Stimulated activated CD8-positive, alpha-beta memory T cell treated with anti-CD3 and anti-CD28 coated beads, Interleukin-7, amount 100 ng/mL, for 4 hours (primary cell): ENCODE measurements at regions not wholly inside any gene's neighbourhood (a gene's known extent, or its start where the extent isn't known, plus 50 kb on each side); places are given as distances from the start of the nearest gene placed in this dataset.
"Not testable (repeated sequence)": the region's sequence is repeated elsewhere in the genome, so short reads cannot be mapped to it uniquely, and the experiment has no call there.

Experiments used
- DNase-seq, 2 donors: peaks; one replicate each; pipeline ENCODE4 v3.0.0-alpha.2; 2020; ENCODE audit warnings: low read depth in 2 of 2

- DNase-seq = no peak
These were observed 629.7 kb downstream of the IRS1 start for GRCh38 chr2:226169751-226170581.

DNA sequence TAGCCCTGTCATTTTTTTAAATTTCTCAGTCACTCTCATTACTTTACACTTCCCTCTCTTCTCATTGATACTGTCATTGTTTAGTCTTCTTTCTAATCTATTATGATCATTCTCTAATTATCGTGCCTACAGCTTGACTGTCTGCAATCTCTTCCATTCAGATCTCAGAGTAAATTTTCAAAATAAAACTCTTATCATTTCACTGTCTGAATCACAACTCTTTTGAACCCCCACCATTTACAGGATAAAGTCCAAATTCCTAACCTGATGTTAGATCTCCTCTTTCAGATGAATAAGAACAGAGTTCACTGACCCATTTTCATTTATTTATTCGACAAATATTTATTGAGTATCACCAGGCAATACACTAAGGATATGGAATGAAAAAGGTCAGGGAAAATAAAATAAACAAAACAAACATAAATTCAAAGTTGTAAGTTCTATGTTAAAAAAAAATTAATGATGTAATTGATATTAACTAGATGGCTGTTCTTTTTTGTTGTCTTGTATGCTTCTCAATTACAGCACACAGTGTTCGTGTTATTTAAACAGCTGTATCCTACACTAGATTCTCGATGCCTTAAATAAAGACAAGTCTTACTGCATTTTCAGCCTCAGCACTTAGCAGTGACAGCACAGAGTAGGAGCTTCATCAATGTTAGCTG lies 631.0 kb downstream of the IRS1 start:
- DNase-seq = no peak

- DNase-seq = no peak
These were observed 635.1 kb downstream of the IRS1 start for GRCh38 chr2:226164512-226164911.

GRCh38 chr2:226160617-226161016 lies 639.0 kb downstream of the IRS1 start:
- not testable (repeated sequence) for DNase-seq

GRCh38 chr2:226159875-226160479 lies 639.6 kb downstream of the IRS1 start:
- no peak for DNase-seq

DNA sequence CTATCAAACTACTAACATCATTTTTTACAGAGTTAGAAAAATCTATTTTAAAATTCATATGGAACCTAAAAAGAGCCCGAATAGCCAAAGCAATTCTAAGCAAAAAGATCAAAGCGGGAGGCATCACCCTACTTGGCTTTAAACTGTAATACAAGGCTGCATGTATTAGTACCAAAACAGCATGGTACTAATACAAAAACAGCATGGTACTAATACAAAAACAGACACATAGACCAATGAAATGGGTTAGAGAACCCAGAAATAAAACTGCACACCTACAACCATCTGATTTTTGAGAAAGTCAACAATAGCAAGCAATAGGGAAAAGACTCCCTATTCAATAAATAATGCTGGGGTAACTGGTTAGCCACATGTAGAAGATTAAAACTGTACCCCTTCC lies 640.7 kb downstream of the IRS1 start:
- no peak for DNase-seq

GRCh38 chr2:226158229-226158628 lies 641.4 kb downstream of the IRS1 start:
- no peak for DNase-seq

- no peak for DNase-seq
These were observed 644.3 kb downstream of the IRS1 start for GRCh38 chr2:226155093-226155875.

- no peak for DNase-seq
These were observed 645.0 kb downstream of the IRS1 start for GRCh38 chr2:226154610-226155009.

DNA sequence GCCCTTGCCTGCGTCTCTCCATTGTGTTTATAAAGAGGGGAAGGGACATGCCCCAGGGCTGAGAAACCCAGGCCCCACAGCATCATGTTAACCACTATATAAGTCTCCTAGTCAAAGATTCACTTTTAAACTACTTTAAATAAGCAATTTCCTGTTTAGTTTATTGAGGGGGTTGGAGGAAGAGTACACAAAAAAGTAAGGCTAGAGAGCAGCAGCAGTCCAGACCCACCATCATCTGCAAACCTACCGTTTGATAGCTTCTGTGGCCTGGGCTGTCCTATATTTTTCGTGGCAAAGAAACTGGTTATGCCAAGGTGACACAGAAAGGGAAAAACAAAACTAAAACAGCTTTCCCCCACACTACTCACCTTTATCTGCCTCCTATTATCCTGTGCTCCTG lies 646.1 kb downstream of the IRS1 start:
- no peak for DNase-seq

DNA sequence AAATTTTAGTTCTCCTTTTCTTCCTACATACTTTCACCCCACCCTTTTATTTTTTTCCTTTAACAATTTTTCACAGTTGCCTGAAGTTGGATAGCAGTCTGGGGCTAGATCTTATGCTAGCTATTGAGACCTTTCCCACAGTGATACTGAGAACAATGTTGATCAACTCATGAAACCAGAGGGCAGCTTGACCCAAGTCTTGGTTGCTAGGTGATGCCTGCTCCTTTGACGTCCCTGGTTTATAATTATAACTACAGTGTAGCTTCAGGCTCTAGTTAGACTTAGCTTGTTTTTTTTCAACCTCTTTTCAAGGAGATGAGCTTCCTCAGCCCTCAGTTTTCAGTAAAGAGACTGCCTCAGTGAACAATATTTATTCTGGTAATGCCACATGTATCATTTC lies 648.5 kb downstream of the IRS1 start:
- no peak for DNase-seq

- DNase-seq = no peak
These were observed 656.5 kb downstream of the IRS1 start for GRCh38 chr2:226143091-226143490.

DNA sequence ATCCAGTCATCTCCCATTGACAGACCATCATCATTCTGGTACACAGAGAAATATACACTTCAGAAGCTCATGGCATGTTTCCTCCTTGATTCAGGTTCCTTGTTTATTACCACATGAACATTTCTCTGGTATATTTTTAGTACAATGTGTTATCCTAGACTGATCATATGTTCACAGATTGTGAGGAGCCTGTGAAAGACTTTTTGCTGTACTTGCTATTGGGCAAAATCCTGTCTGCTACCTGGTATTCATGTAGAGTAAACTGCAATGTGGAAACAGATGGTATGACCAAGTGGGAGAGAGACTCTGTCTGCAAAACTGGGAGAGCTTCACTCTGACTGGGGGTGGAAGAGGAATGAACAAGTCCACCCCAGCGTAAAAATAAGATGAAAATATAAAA lies 657.2 kb downstream of the IRS1 start:
- no peak for DNase-seq

- DNase-seq = no peak
These were observed 659.0 kb downstream of the IRS1 start for GRCh38 chr2:226140594-226140993.

- DNase-seq = no peak
These were observed 659.9 kb downstream of the IRS1 start for GRCh38 chr2:226139759-226140158.

- no peak for DNase-seq
These were observed 662.3 kb downstream of the IRS1 start for GRCh38 chr2:226137201-226137811.

- DNase-seq = no peak
These were observed 662.9 kb downstream of the IRS1 start for GRCh38 chr2:226136739-226137138.

DNA sequence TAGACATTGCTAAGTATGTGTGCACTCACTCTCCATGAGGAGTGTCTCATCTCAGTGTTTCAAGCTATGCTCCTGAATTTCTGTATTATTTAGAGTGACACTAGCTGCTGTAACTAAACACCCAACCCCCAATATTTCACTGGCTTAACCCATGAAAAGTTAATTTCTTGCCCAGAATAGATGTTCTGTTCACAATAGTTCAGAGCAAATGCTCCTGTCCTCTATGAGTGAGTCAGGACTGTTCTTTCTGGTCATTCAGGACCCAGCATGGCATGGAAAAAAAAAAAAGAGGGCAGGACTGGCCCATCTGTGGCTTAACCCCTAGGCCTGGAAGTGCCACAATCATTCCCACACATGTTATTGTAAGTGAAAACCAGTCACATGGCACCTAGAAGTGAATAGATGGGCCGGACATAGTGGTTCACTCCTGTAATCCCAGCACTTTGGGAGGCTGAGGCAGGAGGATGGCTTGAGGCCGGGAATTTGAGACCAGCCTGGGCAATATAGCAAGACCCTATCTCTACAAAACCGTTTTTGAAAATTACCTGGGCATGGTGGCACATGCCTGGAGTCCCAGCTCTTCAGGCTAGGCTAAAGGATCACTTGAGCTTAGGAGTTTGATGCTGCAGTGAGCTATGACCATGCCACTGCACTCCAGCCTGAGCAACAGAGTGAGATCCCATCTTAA lies 663.6 kb downstream of the IRS1 start:
- no peak for DNase-seq

DNA sequence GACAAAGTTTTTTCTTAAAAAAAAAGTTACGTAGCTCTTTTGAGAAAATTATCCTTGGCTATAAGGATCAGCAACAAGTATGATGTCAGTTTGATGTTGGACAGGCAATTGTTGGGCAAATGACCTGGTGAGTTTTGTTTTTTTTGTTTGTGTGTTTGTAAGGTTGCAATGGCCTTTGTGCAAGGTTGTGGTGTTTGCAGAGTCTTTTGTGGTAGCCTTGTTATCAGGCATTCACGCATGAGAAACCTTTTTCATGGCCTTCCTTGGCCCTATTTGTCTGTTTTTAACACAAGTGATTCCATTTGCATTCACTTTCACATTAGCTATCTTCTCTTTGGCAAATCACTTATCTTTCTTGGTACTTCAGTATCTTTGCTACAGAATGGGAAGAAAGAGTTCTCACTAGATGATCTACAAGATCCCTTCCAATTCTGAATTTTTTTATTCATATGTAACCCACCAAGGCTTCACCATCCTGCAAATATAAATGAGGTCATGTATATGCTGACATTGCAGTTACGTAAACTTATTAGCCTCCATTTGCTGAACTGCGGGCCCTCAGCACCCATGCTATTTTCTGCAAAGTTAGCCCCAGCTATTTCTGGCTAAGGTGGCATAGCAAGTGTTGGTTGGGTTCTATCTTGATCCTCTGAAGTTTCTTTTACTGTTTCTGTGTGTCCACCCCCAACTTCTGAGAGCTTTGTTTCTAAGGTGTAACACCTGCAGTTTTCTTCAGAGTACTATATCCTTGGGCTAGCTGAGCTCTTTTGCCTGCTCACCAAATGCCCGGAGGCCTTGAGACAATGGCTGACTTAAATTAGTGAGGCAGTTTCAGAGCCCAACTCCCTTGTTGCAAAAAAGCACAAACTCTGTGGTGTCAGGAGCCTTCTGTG lies 667.1 kb downstream of the IRS1 start:
- no peak for DNase-seq

DNA sequence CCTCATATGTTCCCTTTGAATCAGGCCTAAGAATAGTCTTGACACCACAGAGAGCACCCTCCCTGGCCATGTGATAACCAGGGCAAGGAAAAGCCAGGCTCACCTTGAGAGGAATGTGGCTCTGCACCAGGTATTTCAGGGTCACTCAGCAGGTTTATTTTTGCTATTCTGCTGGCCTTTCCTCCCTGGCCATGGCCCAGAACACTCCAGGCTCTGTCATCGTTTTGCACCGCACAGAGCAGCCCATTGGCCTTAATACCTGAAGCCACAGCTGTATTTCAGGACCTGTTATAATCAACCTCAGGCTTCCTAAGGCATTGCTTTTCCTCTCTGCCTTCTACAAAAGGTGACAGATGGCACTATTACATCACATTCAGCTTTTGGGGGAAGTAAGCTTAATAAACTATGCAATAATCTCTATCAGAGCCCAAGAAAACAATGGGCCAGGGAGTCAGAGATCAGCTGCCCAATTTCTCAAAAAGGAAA lies 668.3 kb downstream of the IRS1 start:
- DNase-seq = no peak
